ENCODE measurements at regions not wholly inside any gene's neighbourhood (a gene's known extent, or its start where the extent isn't known, plus 50 kb on each side); places are given as distances from the start of the nearest gene placed in this dataset.

- no peak overlapping the region for H3K4me3 ChIP-seq (ENCODE audit: low read length in 2 of 2)
- no peaks in the 10 kb centered on the region for H3K9me3 ChIP-seq (ENCODE audit: control insufficient read depth in 2 of 2, insufficient read depth in 1 of 2, low read length in 1 of 2)
- no peaks in the 10 kb centered on the region for H3K4me1 ChIP-seq (ENCODE audit: control insufficient read depth in 2 of 2, insufficient read depth in 2 of 2, low read length in 2 of 2)
- no peaks in the 10 kb centered on the region for H3K36me3 ChIP-seq (ENCODE audit: control insufficient read depth in 2 of 2, insufficient read depth in 2 of 2, low read length in 1 of 2)
- DNase-seq (ENCODE audit: low read depth in 6 of 9, low spot score in 9 of 9): no peak
- no peak overlapping the region for H3K27ac ChIP-seq (ENCODE audit: low read depth in 1 of 2, low read length in 1 of 2)
- 73% methylated on average over 5 of the region's 6 CpGs for WGBS
- no peaks in the 10 kb centered on the region for H3K27me3 ChIP-seq (ENCODE audit: control insufficient read depth in 2 of 2, insufficient read depth in 1 of 2, low read length in 1 of 2)
These were observed 194.0 kb downstream of the ACTR3 start for GRCh38 chr2:114083717-114084387.

- Histone ChIP-seq H3K36me3 (ENCODE audit: control insufficient read depth in 2 of 2, insufficient read depth in 2 of 2, low read length in 1 of 2) (no peaks in the 10 kb centered on the region), H3K9me3 (ENCODE audit: control insufficient read depth in 2 of 2, insufficient read depth in 1 of 2, low read length in 1 of 2) (no peaks in the 10 kb centered on the region), H3K4me3 (ENCODE audit: low read length in 2 of 2) (no peak overlapping the region), H3K27ac (ENCODE audit: low read depth in 1 of 2, low read length in 1 of 2) (no peak overlapping the region), H3K4me1 (ENCODE audit: control insufficient read depth in 2 of 2, insufficient read depth in 2 of 2, low read length in 2 of 2) (no peaks in the 10 kb centered on the region), H3K27me3 (ENCODE audit: control insufficient read depth in 2 of 2, insufficient read depth in 1 of 2, low read length in 1 of 2) (no peaks in the 10 kb centered on the region)
- WGBS: 86% methylated on average over 1 of the region's 1 CpG
- DNase-seq (ENCODE audit: low read depth in 6 of 9, low spot score in 9 of 9): no peak
These were observed 195.3 kb downstream of the ACTR3 start for GRCh38 chr2:114085238-114085637.

- DNase-seq (ENCODE audit: low read depth in 6 of 9, low spot score in 9 of 9): no peak
- 85% methylated on average over 4 of the region's 4 CpGs for WGBS
- Histone ChIP-seq H3K4me3 (ENCODE audit: low read length in 2 of 2) (no peak overlapping the region), H3K9me3 (ENCODE audit: control insufficient read depth in 2 of 2, insufficient read depth in 1 of 2, low read length in 1 of 2) (no peaks in the 10 kb centered on the region), H3K36me3 (ENCODE audit: control insufficient read depth in 2 of 2, insufficient read depth in 2 of 2, low read length in 1 of 2) (no peaks in the 10 kb centered on the region), H3K27ac (ENCODE audit: low read depth in 1 of 2, low read length in 1 of 2) (no peak overlapping the region), H3K4me1 (ENCODE audit: control insufficient read depth in 2 of 2, insufficient read depth in 2 of 2, low read length in 2 of 2) (no peaks in the 10 kb centered on the region), H3K27me3 (ENCODE audit: control insufficient read depth in 2 of 2, insufficient read depth in 1 of 2, low read length in 1 of 2) (no peaks in the 10 kb centered on the region)
These were observed 196.1 kb downstream of the ACTR3 start for GRCh38 chr2:114085992-114086391.

- Histone ChIP-seq H3K27me3 (ENCODE audit: control insufficient read depth in 2 of 2, insufficient read depth in 1 of 2, low read length in 1 of 2) (no peaks in the 10 kb centered on the region), H3K4me3 (ENCODE audit: low read length in 2 of 2) (no peak overlapping the region), H3K36me3 (ENCODE audit: control insufficient read depth in 2 of 2, insufficient read depth in 2 of 2, low read length in 1 of 2) (no peaks in the 10 kb centered on the region), H3K27ac (ENCODE audit: low read depth in 1 of 2, low read length in 1 of 2) (no peak overlapping the region), H3K4me1 (ENCODE audit: control insufficient read depth in 2 of 2, insufficient read depth in 2 of 2, low read length in 2 of 2) (no peaks in the 10 kb centered on the region), H3K9me3 (ENCODE audit: control insufficient read depth in 2 of 2, insufficient read depth in 1 of 2, low read length in 1 of 2) (no peaks in the 10 kb centered on the region)
- DNase-seq (ENCODE audit: low read depth in 6 of 9, low spot score in 9 of 9): no peak
- WGBS: 91% methylated on average over 9 of the region's 9 CpGs
These were observed 199.9 kb downstream of the ACTR3 start for GRCh38 chr2:114089636-114090319.

GRCh38 chr2:114091010-114091409, 201.1 kb downstream of the ACTR3 start:
- H3K4me3 ChIP-seq (ENCODE audit: low read length in 2 of 2): no peak overlapping the region

GRCh38 chr2:114108249-114108648, 218.4 kb downstream of the ACTR3 start:
- Histone ChIP-seq H3K36me3 (ENCODE audit: control insufficient read depth in 2 of 2, insufficient read depth in 2 of 2, low read length in 1 of 2) (no peaks in the 10 kb centered on the region), H3K4me3 (ENCODE audit: low read length in 2 of 2) (no peak overlapping the region), H3K9me3 (ENCODE audit: control insufficient read depth in 2 of 2, insufficient read depth in 1 of 2, low read length in 1 of 2) (no peaks in the 10 kb centered on the region), H3K27me3 (ENCODE audit: control insufficient read depth in 2 of 2, insufficient read depth in 1 of 2, low read length in 1 of 2) (no peaks in the 10 kb centered on the region), H3K27ac (ENCODE audit: low read depth in 1 of 2, low read length in 1 of 2) (no peak overlapping the region), H3K4me1 (ENCODE audit: control insufficient read depth in 2 of 2, insufficient read depth in 2 of 2, low read length in 2 of 2) (no peaks in the 10 kb centered on the region)
- 88% methylated on average over 2 of the region's 2 CpGs for WGBS
- DNase-seq (ENCODE audit: low read depth in 6 of 9, low spot score in 9 of 9): no peak

More at GRCh38 chr2:114091010-114091409, 201.1 kb downstream of the ACTR3 start:
- Histone ChIP-seq H3K4me1 (ENCODE audit: control insufficient read depth in 2 of 2, insufficient read depth in 2 of 2, low read length in 2 of 2) (no peaks in the 10 kb centered on the region), H3K36me3 (ENCODE audit: control insufficient read depth in 2 of 2, insufficient read depth in 2 of 2, low read length in 1 of 2) (no peaks in the 10 kb centered on the region), H3K27ac (ENCODE audit: low read depth in 1 of 2, low read length in 1 of 2) (no peak overlapping the region), H3K9me3 (ENCODE audit: control insufficient read depth in 2 of 2, insufficient read depth in 1 of 2, low read length in 1 of 2) (no peaks in the 10 kb centered on the region), H3K27me3 (ENCODE audit: control insufficient read depth in 2 of 2, insufficient read depth in 1 of 2, low read length in 1 of 2) (no peaks in the 10 kb centered on the region)
- no peak for DNase-seq (ENCODE audit: low read depth in 6 of 9, low spot score in 9 of 9)
- WGBS: 93% methylated on average over 1 of the region's 1 CpG

GRCh38 chr2:114108824-114109416, 219.0 kb downstream of the ACTR3 start:
- H3K36me3 ChIP-seq (ENCODE audit: control insufficient read depth in 2 of 2, insufficient read depth in 2 of 2, low read length in 1 of 2): no peaks in the 10 kb centered on the region
- 74% methylated on average over 3 of the region's 3 CpGs for WGBS
- no peaks in the 10 kb centered on the region for H3K9me3 ChIP-seq (ENCODE audit: control insufficient read depth in 2 of 2, insufficient read depth in 1 of 2, low read length in 1 of 2)

GRCh38 chr2:114111329-114111728, 221.4 kb downstream of the ACTR3 start:
- WGBS: 100% methylated on average over 1 of the region's 1 CpG
- H3K27ac ChIP-seq (ENCODE audit: low read depth in 1 of 2, low read length in 1 of 2): no peak overlapping the region
- no peak for DNase-seq (ENCODE audit: low read depth in 6 of 9, low spot score in 9 of 9)
- no peaks in the 10 kb centered on the region for H3K4me1 ChIP-seq (ENCODE audit: control insufficient read depth in 2 of 2, insufficient read depth in 2 of 2, low read length in 2 of 2)
- H3K9me3 ChIP-seq (ENCODE audit: control insufficient read depth in 2 of 2, insufficient read depth in 1 of 2, low read length in 1 of 2): no peaks in the 10 kb centered on the region
- no peaks in the 10 kb centered on the region for H3K36me3 ChIP-seq (ENCODE audit: control insufficient read depth in 2 of 2, insufficient read depth in 2 of 2, low read length in 1 of 2)
- no peaks in the 10 kb centered on the region for H3K27me3 ChIP-seq (ENCODE audit: control insufficient read depth in 2 of 2, insufficient read depth in 1 of 2, low read length in 1 of 2)
- no peak overlapping the region for H3K4me3 ChIP-seq (ENCODE audit: low read length in 2 of 2)

More at GRCh38 chr2:114108824-114109416, 219.0 kb downstream of the ACTR3 start:
- Histone ChIP-seq H3K27me3 (ENCODE audit: control insufficient read depth in 2 of 2, insufficient read depth in 1 of 2, low read length in 1 of 2) (no peaks in the 10 kb centered on the region), H3K4me1 (ENCODE audit: control insufficient read depth in 2 of 2, insufficient read depth in 2 of 2, low read length in 2 of 2) (no peaks in the 10 kb centered on the region), H3K4me3 (ENCODE audit: low read length in 2 of 2) (no peak overlapping the region), H3K27ac (ENCODE audit: low read depth in 1 of 2, low read length in 1 of 2) (no peak overlapping the region)
- DNase-seq (ENCODE audit: low read depth in 6 of 9, low spot score in 9 of 9): no peak

GRCh38 chr2:114113518-114113917, 223.6 kb downstream of the ACTR3 start:
- Histone ChIP-seq H3K27me3 (ENCODE audit: control insufficient read depth in 2 of 2, insufficient read depth in 1 of 2, low read length in 1 of 2) (no peaks in the 10 kb centered on the region), H3K27ac (ENCODE audit: low read depth in 1 of 2, low read length in 1 of 2) (no peak overlapping the region), H3K9me3 (ENCODE audit: control insufficient read depth in 2 of 2, insufficient read depth in 1 of 2, low read length in 1 of 2) (no peaks in the 10 kb centered on the region), H3K36me3 (ENCODE audit: control insufficient read depth in 2 of 2, insufficient read depth in 2 of 2, low read length in 1 of 2) (no peaks in the 10 kb centered on the region), H3K4me3 (ENCODE audit: low read length in 2 of 2) (no peak overlapping the region), H3K4me1 (ENCODE audit: control insufficient read depth in 2 of 2, insufficient read depth in 2 of 2, low read length in 2 of 2) (no peaks in the 10 kb centered on the region)
- WGBS: 83% methylated on average over 6 of the region's 6 CpGs
- DNase-seq (ENCODE audit: low read depth in 6 of 9, low spot score in 9 of 9): no peak

Data from thymus (tissue), 11 donors.